NB4 (cell line): ENCODE measurements at regions not wholly inside any gene's neighbourhood (a gene's known extent, or its start where the extent isn't known, plus 50 kb on each side); places are given as distances from the start of the nearest gene placed in this dataset.

Experiments
- POLR2A ChIP-seq: IDR thresholded peaks from 2 replicates; pipeline ENCODE4 v1.6.1; 2011; ENCODE audit warnings: mild to moderate bottlenecking; ENCODE audit not compliant: insufficient read length; ENCODE audit errors: extremely low read depth
- TF ChIP-seq, protein P1 (sequence below): IDR thresholded peaks from one replicate; pipeline ENCODE4 v1.5.1; 2012; ENCODE audit warnings: low read depth, low read length

DNA sequence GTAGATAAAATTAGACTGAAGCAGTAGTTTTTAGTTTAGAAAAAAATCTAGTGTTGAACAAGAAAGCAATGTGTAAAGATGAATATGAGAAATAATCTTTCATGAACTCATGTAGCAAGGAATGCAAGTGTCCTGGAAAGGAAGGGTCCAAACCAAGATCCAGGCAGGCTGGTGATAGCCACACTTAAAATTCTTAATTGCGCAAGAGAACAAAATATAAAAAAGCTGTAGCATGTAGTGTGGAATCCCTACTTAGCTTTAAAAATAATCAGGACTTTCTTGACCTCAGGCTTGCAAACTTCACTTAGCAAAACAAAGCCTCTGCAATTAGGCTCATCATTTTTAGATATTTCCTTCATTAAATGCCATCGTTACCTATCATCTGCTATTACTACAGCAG is 2186.1 kb upstream of the RAG2 start:
- TF ChIP-seq, protein P1, sequence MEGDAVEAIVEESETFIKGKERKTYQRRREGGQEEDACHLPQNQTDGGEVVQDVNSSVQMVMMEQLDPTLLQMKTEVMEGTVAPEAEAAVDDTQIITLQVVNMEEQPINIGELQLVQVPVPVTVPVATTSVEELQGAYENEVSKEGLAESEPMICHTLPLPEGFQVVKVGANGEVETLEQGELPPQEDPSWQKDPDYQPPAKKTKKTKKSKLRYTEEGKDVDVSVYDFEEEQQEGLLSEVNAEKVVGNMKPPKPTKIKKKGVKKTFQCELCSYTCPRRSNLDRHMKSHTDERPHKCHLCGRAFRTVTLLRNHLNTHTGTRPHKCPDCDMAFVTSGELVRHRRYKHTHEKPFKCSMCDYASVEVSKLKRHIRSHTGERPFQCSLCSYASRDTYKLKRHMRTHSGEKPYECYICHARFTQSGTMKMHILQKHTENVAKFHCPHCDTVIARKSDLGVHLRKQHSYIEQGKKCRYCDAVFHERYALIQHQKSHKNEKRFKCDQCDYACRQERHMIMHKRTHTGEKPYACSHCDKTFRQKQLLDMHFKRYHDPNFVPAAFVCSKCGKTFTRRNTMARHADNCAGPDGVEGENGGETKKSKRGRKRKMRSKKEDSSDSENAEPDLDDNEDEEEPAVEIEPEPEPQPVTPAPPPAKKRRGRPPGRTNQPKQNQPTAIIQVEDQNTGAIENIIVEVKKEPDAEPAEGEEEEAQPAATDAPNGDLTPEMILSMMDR = no peak
- TF ChIP-seq POLR2A = no peak
